GM18511 (cell line): ENCODE measurements at regions not wholly inside any gene's neighbourhood (a gene's known extent, or its start where the extent isn't known, plus 50 kb on each side); places are given as distances from the start of the nearest gene placed in this dataset.
"Not testable (repeated sequence)": the region's sequence is repeated elsewhere in the genome, so short reads cannot be mapped to it uniquely, and the experiment has no call there.

Source experiments
- ATAC-seq: cut with Tn5 transposase; IDR thresholded peaks from one replicate; pipeline ENCODE4 v1.9.1; 2021; ENCODE audit warnings: mild to moderate bottlenecking, moderate library complexity; ENCODE audit not compliant: unreplicated experiment

- ATAC-seq, result no peak
Observed at GRCh38 chr4:37771771-37772170, 54.7 kb upstream of the PGM2 start.

DNA sequence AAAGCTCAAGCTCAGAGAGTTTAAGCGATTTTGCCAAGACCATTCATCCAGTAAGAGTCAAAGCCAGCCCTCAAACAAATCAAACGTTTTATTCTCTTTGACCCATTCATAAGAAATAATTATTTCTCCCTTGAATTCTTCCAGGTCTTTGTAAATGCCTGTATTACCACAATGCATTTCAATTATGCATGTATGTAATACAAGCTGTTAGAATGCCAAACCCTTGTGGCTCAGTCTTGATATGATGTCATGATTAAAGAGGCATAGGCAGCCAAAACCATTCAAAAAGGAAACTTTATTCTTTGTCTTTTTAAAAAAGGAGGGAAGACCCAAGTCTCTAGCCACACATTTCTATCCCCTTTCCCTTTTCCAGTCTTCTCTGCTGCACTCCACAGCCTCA is 56.5 kb upstream of the PGM2 start:
- ATAC-seq, result no peak

- ATAC-seq, result no peak
Observed at GRCh38 chr4:37769391-37769989, 57.0 kb upstream of the PGM2 start.

DNA sequence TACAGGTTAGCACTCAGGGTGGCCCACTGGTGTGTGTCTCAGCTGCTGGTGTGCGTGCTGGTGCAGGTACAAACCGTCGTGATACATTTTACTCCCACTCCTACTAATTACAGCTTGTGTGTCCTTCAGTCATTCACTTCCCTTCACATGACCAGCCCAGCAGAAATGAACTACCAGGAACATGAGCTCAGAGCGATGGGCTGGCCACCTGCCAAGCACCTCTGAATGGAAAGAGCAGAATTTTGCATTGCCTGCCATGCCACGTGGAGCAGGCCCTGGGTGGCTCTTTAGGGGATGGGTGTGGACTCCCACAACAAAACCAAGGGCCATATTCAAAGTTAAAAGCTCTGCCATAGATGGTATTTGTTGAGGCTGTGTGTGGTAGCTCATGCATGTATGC is 58.9 kb upstream of the PGM2 start:
- ATAC-seq, result no peak

DNA sequence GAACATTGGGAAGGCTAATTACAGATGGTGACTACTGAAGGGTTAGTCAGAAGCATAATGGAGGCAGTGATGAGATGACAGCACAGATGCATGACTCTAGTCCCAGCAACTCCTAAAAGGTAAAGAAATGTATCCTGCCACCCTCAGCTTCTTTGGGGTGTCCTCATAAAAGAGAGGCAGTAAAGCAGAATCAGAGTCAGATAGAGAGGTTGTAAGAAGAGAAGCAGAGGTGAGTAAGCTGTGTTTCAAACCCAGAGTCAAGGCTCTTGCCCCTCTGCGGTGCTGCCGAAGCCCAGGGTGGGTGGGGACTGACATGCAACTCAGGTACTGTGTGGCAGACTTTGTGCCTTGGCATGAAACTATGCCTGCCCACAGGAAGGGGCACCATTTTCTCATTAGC is 59.5 kb upstream of the PGM2 start:
- no peak for ATAC-seq

DNA sequence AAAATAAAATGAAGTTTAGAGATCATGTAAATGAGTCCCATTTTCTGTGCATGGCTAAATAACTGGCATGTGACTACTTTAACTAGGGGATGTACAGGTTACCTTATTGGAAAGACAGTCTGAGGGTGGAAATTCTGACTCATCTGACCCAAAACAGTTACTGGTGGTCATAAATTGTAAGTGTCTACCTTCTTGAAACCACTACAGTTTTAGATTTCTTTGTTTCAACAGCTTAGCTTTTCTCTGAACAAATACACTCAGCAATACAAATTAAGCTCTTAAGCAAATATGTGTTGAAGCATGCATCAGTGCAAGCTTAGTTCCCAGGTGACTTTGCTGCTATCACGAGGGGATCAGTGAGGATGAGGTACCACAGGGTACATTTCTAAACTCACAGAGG is 60.7 kb upstream of the PGM2 start:
- peak; percentile 71 for ATAC-seq

GRCh38 chr4:37763831-37764230 is 62.7 kb upstream of the PGM2 start:
- no peak for ATAC-seq

GRCh38 chr4:37762991-37763368 is 63.5 kb upstream of the PGM2 start:
- no peak for ATAC-seq

DNA sequence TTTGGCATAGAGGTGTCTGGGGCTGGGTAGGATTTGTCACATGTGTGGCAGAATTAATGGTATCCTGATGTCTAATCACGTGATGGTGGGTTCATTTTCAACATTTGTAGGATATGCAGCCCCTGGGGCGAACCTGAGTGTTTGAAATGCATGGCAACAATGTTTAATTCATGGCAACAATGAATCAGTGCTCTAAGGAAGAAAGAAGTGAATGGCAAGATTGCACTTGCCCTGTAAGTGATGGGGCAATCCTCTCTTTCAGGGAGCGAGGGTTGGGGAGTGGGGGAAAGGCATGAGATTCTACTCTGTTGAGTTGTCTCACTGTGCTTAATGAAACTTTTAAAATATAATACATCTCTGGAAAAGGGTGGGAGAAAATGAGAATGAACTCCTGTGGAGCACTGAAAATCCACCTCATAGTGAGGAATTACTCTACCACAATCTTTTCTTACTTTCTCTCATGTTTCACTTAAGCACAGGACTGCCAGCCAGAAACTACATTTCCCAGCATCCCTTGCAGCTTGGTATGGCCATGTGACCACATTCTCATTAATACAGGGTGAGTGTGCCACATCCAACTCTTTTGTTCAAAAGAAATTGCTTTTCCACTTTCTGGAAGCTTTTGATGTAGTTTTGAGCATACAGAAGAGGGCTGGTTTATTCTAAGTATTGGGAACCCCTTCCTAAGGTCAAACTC is 64.0 kb upstream of the PGM2 start:
- ATAC-seq, result no peak

GRCh38 chr4:37760840-37761239 is 65.6 kb upstream of the PGM2 start:
- no peak for ATAC-seq

GRCh38 chr4:37759833-37760232 is 66.7 kb upstream of the PGM2 start:
- ATAC-seq, result no peak

DNA sequence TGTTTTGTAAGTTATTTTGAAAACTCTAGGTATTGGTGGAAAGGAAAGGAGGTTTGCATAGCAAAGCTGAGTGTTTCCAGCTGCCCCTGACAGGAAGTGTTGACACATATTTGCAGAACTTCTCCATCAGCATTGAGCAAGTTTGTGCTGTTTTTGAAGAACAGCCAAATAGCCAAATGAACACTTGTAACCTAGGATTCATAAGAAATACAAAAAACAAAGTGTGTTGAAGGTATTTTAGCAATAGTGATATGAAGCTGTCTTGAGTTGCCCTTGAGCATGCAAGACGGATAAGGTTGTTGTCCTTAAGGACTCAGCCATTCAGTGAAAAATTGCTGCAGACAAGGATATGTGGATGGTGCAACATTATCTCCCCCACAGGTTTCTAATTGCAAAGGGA is 68.3 kb upstream of the PGM2 start:
- no peak for ATAC-seq

GRCh38 chr4:37757761-37758160 is 68.7 kb upstream of the PGM2 start:
- ATAC-seq, result no peak

- ATAC-seq, result no peak
Observed at GRCh38 chr4:37757121-37757520, 69.4 kb upstream of the PGM2 start.

GRCh38 chr4:37754410-37755185 is 68.4 kb upstream of the RELL1 start:
- ATAC-seq, result no peak

- peak; percentile 77 for ATAC-seq
Observed at GRCh38 chr4:37749398-37749988, 63.3 kb upstream of the RELL1 start.

GRCh38 chr4:37748485-37748884 is 62.3 kb upstream of the RELL1 start:
- no peak for ATAC-seq

DNA sequence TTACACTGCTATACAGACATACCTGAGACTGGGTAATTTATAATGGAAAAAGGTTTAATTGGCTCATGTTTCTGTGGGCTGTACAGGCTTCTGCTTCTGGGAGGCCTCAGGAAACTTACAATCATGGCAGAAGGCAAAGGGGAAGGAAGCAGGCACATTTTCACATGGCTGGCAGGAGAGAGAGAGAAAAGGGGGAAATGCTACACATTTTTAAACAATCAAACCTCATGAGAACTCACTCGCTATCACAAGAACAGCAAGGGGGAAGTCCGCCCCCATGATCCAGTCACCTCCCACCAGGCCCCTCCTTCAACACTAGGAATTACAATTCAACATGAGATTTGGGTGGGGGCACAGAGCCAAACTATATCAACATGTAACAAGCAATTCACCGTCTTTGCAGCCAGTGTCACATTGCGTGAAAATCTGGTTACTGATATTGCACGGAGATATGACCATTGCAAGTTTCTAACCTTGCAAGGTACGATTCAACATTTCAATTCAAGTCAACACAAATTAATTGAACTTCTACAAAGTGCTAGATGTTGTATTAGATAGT is 61.7 kb upstream of the RELL1 start:
- no peak for ATAC-seq

DNA sequence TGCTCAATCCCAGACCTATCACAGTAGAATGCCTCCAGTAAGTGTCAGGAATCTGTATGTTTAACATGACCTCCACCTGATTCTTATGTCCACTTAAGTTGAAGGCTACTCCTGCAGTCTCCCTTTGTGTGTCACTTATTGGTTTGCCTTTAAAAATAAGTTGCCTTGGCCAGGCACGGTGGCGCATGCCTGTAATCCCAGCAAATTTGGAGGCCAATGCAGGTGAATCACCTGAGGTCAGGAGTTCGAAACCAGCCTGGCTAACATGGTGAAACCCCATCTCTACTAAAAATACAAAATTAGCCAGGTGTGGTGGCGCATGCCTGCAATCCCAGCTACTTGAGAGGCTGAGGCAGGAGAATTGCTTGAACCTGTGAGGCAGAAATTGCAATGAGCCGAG is 60.7 kb upstream of the RELL1 start:
- not testable (repeated sequence) for ATAC-seq

- no peak for ATAC-seq
Observed at GRCh38 chr4:37745946-37746345, 59.8 kb upstream of the RELL1 start.

DNA sequence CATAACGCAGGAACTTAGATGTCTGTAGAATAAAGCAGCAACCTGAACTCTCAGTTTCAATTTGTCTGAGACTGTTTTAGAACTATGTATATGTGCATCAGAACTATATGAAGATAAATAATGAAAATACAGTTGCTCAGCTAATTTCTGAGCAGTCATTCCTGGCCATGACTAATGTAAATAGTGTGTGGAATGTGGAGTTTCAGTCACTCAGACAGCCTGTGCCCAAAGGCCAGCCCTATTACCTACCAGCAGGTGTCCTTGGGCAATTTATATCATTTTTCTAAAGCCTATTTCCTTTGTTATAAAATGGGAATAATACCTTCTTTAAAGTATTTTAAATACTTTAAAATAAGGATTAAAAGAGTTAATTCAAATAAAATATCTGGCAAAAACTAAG is 56.0 kb upstream of the RELL1 start:
- no peak for ATAC-seq

- no peak for ATAC-seq
Observed at GRCh38 chr4:37741564-37741963, 55.4 kb upstream of the RELL1 start.
